ENCODE measurements at regions not wholly inside any gene's neighbourhood (a gene's known extent, or its start where the extent isn't known, plus 50 kb on each side); places are given as distances from the start of the nearest gene placed in this dataset.

DNA sequence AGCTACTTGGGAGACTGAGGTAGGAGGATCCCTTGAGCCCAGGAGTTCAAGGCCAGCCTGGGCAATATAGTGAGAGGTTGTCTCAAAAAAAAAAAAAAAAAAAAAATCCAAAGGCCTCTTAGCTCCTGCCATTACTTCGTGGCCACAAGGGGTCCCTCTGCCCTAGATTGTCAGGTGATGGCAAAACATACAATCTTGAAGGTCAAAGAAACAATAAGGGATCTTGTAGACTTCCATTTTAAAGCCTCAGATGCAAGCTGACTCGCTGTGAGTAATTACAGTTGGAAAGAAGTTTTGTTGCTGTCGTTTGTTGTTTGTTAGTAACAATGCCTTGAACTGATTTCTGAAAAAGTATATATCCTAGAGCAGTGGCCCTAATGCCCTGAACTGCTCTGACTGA, 55.9 kb upstream of the PLCL2 start:
- no peak for TF ChIP-seq GATA2 (IDR thresholded peaks at IDR 0.05; ENCODE audit: low read depth, low read length)
- no peak for TF ChIP-seq GATA3 (IDR thresholded peaks at IDR 0.05; ENCODE audit: low read depth, low read length)
